HCT116 (cell line): ENCODE measurements at regions not wholly inside any gene's neighbourhood (a gene's known extent, or its start where the extent isn't known, plus 50 kb on each side); places are given as distances from the start of the nearest gene placed in this dataset.

ENCODE experiments used
- ATAC-seq: fragments of 200-7000 bp; cut with Tn5 transposase; 2 replicates; pipeline ENCODE4 v1.9.1; 2020; ENCODE audit warnings: mild to moderate bottlenecking, moderate library complexity
- BruUV-seq: library from RNA; stranded (reverse); fragments of 400-500 nt; replicated peaks from 2 replicates; lab custom pipeline; 2021; lab: Mats Ljungman, UMichigan
- CTCF ChIA-PET: fragments of 300-600 bp; sonication (Branson Sonifier 250); formaldehyde crosslinking; loops from one replicate; lab custom pipeline; 2021; ENCODE audit warnings: antibody characterized with exemption; lab: Charles Lee
- POLR2A ChIA-PET: fragments of 300-600, 350-600 bp; sonication (Branson Sonifier 250); formaldehyde crosslinking; loops from one replicate; lab custom pipeline; 2021; ENCODE audit warnings: antibody characterized with exemption; lab: Charles Lee
- RAD21 ChIA-PET, 2 experiments: fragments of 300-600 bp; sonication (Branson Sonifier 250); formaldehyde crosslinking; loops; one replicate each; lab custom pipeline; 2023; ENCODE audit warnings: low total read pairs in 2 of 2; ENCODE audit not compliant: uncharacterized antibody in 2 of 2, unreplicated experiment in 2 of 2, low non-redundant PET in 1 of 2; lab: Charles Lee
- DNase-seq: peaks from one replicate; pipeline ENCODE4 v3.0.0-alpha.2; 2010; ENCODE audit warnings: low read depth, low spot score
- H2AFZ ChIP-seq: fragments of 200-600 bp; shearing (Covaris generic), sonication (generic); 2 replicates; pipeline ENCODE4 v1.6.1; 2017; ENCODE audit warnings: low read depth, mixed run types, mixed read lengths, antibody characterized with exemption, low read length; ENCODE audit not compliant: poor library complexity, severe bottlenecking
- H3K27ac ChIP-seq: 2 replicates; pipeline ENCODE4 v1.5.1; 2012; ENCODE audit warnings: low read depth, low read length
- H3K27me3 ChIP-seq: fragments of 200-600 bp; sonication (generic); 2 replicates; pipeline ENCODE4 v1.6.1; 2016; ENCODE audit warnings: mixed run types, low read length, mixed read lengths; ENCODE audit not compliant: insufficient read depth
- H3K36me3 ChIP-seq, 2 experiments: fragments of 200-500 bp in 1 of 2; fragments of 200-600 bp in 1 of 2; sonication (Bioruptor generic) in 1 of 2; sonication (generic) in 1 of 2; 2 replicates each; pipeline versions ENCODE4 v1.5.1 to v1.6.1; 2014 to 2016; ENCODE audit warnings: low read length in 2 of 2, inconsistent platforms in 1 of 2, mixed read lengths in 1 of 2, mixed run types in 1 of 2; ENCODE audit not compliant: insufficient read depth in 2 of 2, control insufficient read depth in 1 of 2
- H3K4me1 ChIP-seq, 2 experiments: fragments of 200-600 bp in 1 of 2; sonication (generic) in 1 of 2; 2 replicates each; pipeline versions ENCODE4 v1.5.1 to v1.6.1; 2012 to 2017; ENCODE audit warnings: low read length in 2 of 2, inconsistent platforms in 1 of 2, mild to moderate bottlenecking in 1 of 2, mixed read lengths in 1 of 2, mixed run types in 1 of 2, moderate library complexity in 1 of 2; ENCODE audit not compliant: insufficient read depth in 2 of 2, control insufficient read depth in 1 of 2
- H3K4me2 ChIP-seq: fragments of 200-600 bp; sonication (generic); 2 replicates; pipeline ENCODE4 v1.6.1; 2017; ENCODE audit warnings: mixed run types, low read length, mixed read lengths
- H3K4me3 ChIP-seq, 2 experiments: fragments of 200-600 bp in 1 of 2; sonication (generic) in 1 of 2; replicated peaks in 1 of 2; 2 replicates each; pipeline ENCODE4 v1.5.1; 2011 to 2016; ENCODE audit warnings: low read length in 2 of 2, control low read depth in 1 of 2, low read depth in 1 of 2, mild to moderate bottlenecking in 1 of 2, mixed read lengths in 1 of 2, mixed run types in 1 of 2
- H3K79me2 ChIP-seq: fragments of 200-600 bp; sonication (generic); 2 replicates; pipeline ENCODE4 v1.6.1; 2017; ENCODE audit warnings: mild to moderate bottlenecking, mixed run types, low read length, moderate library complexity, mixed read lengths; ENCODE audit not compliant: insufficient read depth
- H3K9ac ChIP-seq: fragments of 200-600 bp; sonication (generic); 2 replicates; pipeline ENCODE4 v1.6.1; 2016; ENCODE audit warnings: low read length, mixed read lengths
- H3K9me2 ChIP-seq: fragments of 200-600 bp; sonication (generic), shearing (Covaris generic); 2 replicates; pipeline ENCODE4 v1.6.1; 2017; ENCODE audit warnings: mixed run types, mild to moderate bottlenecking, moderate library complexity; ENCODE audit not compliant: insufficient read depth
- H3K9me3 ChIP-seq, 2 experiments: fragments of 200-500 bp in 1 of 2; fragments of 200-600 bp in 1 of 2; sonication (Bioruptor generic) in 1 of 2; sonication (generic) in 1 of 2; 2 replicates each; pipeline ENCODE4 v1.6.1; 2014 to 2017; ENCODE audit warnings: low read length in 2 of 2, mixed read lengths in 2 of 2, inconsistent platforms in 1 of 2, low read depth in 1 of 2, mild to moderate bottlenecking in 1 of 2, mixed run types in 1 of 2, moderate library complexity in 1 of 2; ENCODE audit not compliant: control insufficient read depth in 1 of 2, insufficient read depth in 1 of 2
- H4K20me1 ChIP-seq: fragments of 200-600 bp; sonication (generic), shearing (Covaris generic); 2 replicates; pipeline ENCODE4 v1.6.1; 2017; ENCODE audit warnings: mixed run types, mild to moderate bottlenecking, moderate library complexity; ENCODE audit not compliant: insufficient read depth
- CEBPB ChIP-seq: IDR thresholded peaks from 2 replicates; pipeline ENCODE4 v1.6.1; 2012; ENCODE audit warnings: low read depth
- FOSL1 ChIP-seq: IDR thresholded peaks from 2 replicates; pipeline ENCODE4 v1.6.1; 2012; ENCODE audit warnings: low read depth
- RAD21 ChIP-seq: IDR thresholded peaks from 2 replicates; pipeline ENCODE4 v1.6.1; 2012; ENCODE audit warnings: low read depth, mild to moderate bottlenecking
- REST ChIP-seq: IDR thresholded peaks from 2 replicates; pipeline ENCODE4 v1.6.1; 2012; ENCODE audit warnings: low read depth
- SP1 ChIP-seq: IDR thresholded peaks from 2 replicates; pipeline ENCODE4 v1.6.1; 2012; ENCODE audit warnings: low read depth
- YY1 ChIP-seq: IDR thresholded peaks from 2 replicates; pipeline ENCODE4 v1.6.1; 2011; ENCODE audit warnings: low read length, low read depth, moderate library complexity, mild to moderate bottlenecking; ENCODE audit not compliant: insufficient replicate concordance; ENCODE audit errors: extremely low read depth
- intact Hi-C: fragments of 100-400 bp; cut with micrococcal nuclease; formaldehyde crosslinking; loops from 2 replicates; pipeline ENCODE4 v1.10.0; 2022
- TF ChIP-seq, protein P1 (sequence below), 3 experiments: fragments of 200-600 bp in 1 of 3; sonication (generic) in 1 of 3; IDR thresholded peaks in 2 of 3; conservative IDR thresholded peaks in 1 of 3; 2 replicates each; pipeline ENCODE4 v1.5.1; 2012 to 2017; ENCODE audit warnings: low read depth in 2 of 3, low read length in 2 of 3, antibody characterized with exemption in 1 of 3, borderline replicate concordance in 1 of 3, control low read depth in 1 of 3, mild to moderate bottlenecking in 1 of 3, mixed read lengths in 1 of 3, mixed run types in 1 of 3, moderate library complexity in 1 of 3; ENCODE audit not compliant: insufficient read depth in 1 of 3

DNA sequence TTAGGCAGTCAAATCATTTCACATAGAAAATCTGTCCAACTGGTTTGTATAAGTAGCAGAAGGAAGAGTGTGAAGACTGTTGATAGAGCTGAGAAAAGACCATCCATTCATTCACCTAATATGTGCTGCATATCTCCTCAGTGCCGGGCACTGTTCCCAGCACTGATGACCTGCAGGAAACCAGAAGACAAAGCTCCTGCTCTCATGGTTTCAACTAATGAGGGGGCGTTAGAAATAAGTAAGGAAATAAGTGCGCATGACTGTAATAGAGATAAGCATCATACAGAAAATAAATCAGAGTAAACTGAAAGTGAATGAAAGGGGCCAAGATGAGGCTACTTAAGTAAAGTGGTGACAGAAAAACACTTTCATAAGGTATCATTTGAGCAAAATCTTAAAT, 427.5 kb upstream of the CDH20 start:
- TF ChIP-seq, protein P1, sequence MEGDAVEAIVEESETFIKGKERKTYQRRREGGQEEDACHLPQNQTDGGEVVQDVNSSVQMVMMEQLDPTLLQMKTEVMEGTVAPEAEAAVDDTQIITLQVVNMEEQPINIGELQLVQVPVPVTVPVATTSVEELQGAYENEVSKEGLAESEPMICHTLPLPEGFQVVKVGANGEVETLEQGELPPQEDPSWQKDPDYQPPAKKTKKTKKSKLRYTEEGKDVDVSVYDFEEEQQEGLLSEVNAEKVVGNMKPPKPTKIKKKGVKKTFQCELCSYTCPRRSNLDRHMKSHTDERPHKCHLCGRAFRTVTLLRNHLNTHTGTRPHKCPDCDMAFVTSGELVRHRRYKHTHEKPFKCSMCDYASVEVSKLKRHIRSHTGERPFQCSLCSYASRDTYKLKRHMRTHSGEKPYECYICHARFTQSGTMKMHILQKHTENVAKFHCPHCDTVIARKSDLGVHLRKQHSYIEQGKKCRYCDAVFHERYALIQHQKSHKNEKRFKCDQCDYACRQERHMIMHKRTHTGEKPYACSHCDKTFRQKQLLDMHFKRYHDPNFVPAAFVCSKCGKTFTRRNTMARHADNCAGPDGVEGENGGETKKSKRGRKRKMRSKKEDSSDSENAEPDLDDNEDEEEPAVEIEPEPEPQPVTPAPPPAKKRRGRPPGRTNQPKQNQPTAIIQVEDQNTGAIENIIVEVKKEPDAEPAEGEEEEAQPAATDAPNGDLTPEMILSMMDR (IDR thresholded peaks at IDR 0.05 in 2 of 3, conservative IDR thresholded peaks at IDR 0.05 in 1 of 3; ENCODE audit: borderline replicate concordance in 1 of 3, insufficient read depth in 1 of 3, low read depth in 2 of 3, low read length in 2 of 3), result no peak
- no peak for TF ChIP-seq REST
- no peak for TF ChIP-seq SP1
- TF ChIP-seq CEBPB, result no peak
- TF ChIP-seq RAD21, result no peak
- TF ChIP-seq FOSL1, result no peak
- TF ChIP-seq YY1, result no peak
- no peak for ATAC-seq
- no peak overlapping the region for H3K9ac ChIP-seq
- H3K79me2 ChIP-seq, result no peaks in the 10 kb centered on the region
- H3K9me3 ChIP-seq, result no peaks in the 10 kb centered on the region
- ChIA-PET RAD21 (no interaction called here), POLR2A (no interaction called here), CTCF (no interaction called here)
- DNase-seq, result no peak
- H3K9me2 ChIP-seq, result no peaks in the 10 kb centered on the region
- H3K4me2 ChIP-seq, result no peak overlapping the region
- H3K27me3 ChIP-seq, result 0 out of 2 replicates have a peak, but pooled peaks cover 4% of the 10 kb centered on the region
- no peaks in the 10 kb centered on the region for H4K20me1 ChIP-seq
- intact Hi-C loops, result no loop called here
- no peak overlapping the region for H3K27ac ChIP-seq
- no peaks in the 10 kb centered on the region for H3K36me3 ChIP-seq
- no TSS peak for BruUV-seq
- H3K4me3 ChIP-seq, result no peak overlapping the region
- H3K4me1 ChIP-seq, result no peaks in the 10 kb centered on the region
- H2AFZ ChIP-seq, result no peak overlapping the region
